ENCODE measurements at regions not wholly inside any gene's neighbourhood (a gene's known extent, or its start where the extent isn't known, plus 50 kb on each side); places are given as distances from the start of the nearest gene placed in this dataset.

DNA sequence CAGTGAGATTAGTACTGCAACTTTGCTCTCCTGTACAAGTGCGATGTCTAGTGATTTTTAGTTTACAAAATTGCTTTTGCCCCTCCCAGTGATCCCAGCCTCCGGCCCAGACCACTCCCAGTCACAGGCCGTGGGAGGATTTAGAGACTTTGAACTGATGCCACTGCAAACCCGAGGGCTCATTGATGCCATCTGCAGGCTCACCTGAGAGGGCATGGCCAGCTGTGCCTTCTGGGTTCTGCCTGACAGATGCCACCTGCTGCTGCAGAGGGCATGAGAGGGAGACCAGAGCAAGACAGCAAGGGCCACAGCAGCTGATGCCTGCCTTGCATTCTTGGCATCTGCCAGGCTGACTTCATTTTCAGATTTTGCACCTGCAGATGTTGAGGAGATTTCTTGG, 593.8 kb downstream of the CDK5RAP2 start:
- no peak for DNase-seq

- no peak for DNase-seq
Observed at GRCh38 chr9:119974026-119974425, 604.8 kb upstream of the BRINP1 start.

DNA sequence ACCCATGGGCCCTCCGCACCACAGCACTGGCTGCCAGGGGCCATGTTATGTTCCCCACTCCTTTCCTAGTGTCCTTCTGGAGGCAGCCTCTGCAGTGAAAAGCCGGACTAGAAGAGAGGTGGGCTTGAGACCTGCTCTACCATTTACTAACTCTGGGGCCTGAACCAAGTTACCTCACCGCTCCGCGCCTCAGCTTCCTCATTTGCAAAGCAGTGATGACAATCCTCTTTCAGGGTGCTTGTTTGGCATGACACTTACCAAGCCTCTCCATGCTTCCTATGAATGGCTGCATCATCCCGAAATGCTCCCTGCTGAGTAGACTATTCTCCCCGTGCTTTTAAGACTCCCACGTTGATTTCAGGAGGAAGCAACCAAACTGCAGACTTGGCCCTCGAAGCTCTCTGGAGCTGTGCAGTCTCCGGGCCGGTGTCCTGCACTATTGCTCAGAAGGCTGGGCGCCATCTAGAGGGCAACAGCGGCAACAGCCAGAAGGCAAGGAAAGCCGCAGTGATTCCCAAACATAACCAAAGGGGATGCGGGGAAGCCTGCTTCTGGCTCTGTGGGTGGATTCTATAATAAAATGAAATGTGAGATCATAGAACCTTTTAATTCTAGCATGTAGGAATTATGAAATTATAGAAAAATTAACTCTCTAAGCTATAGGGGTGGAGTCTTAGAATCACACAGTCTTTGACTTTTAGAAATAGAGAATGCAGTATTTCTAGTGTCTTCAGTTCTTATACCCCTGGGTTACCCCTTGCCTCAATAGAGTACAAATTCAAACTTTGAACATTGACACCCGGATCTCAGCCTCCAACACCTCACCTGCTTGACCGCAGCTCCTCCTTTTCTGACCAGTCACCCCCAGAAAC, 599.8 kb upstream of the BRINP1 start:
- DNase-seq = peak; percentile 66

DNA sequence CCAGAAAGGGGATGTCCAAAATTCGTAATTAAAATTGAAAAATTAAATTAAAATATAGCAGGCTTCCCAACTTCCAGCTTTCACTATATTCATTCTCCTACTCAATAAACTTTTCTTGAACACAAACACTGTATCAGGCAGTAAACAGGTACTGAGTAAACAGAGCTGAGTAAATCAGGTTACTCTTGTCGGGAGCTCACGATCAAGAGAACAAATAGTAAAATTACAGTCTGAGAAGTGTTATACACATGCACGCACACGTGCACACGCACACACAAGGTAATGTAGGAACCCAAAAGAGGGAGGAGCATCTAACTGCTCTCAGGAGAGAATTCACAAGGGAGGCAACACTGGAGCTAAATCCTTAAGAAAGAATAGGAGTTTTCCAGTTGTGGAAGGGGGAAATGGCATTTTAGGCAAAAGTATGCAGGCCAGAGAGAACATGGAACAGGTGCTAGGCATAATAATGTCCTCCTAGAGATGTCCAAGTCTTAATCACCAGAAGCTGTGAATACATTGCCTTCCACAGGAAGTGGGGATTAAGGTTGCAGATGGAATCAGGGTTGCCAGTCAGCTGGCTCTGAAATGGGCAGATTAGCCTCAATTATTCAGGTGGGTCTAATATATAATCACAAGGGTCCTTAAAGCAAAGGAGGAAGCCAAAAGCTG, 598.8 kb upstream of the BRINP1 start:
- DNase-seq = no peak

DNA sequence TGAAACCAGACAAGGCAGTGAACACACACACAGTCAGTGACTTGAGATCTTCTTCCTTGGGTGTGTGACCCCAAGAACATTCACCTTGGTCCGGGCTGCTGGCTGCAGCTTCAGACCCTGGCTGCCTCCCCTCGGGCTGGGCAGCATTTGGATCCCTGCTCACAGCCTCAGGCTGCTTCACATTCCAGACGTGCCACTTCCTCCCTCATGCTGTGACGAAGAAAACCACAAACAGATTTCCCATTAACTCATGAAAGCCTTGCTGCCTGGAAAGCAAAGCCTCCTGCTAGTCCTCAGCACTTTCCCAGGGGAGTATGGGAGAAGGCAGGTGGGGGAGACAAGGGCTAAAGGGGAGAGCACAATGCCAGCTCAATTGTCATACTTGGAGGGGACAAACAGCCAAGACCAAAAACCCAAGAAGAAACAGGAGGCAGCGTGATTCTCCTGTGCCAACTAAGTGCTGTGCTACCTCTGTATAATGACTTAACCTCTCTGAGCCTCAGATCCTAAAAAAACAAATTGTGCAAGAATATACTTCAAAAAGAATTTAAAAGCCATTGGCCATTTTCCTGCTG, 594.6 kb upstream of the BRINP1 start:
- peak; percentile 94 for DNase-seq

- peak; percentile 67 for DNase-seq
Observed at GRCh38 chr9:119963258-119963797, 594.1 kb upstream of the BRINP1 start.

GRCh38 chr9:119961774-119962424, 592.7 kb upstream of the BRINP1 start:
- DNase-seq = peak; percentile 28

DNA sequence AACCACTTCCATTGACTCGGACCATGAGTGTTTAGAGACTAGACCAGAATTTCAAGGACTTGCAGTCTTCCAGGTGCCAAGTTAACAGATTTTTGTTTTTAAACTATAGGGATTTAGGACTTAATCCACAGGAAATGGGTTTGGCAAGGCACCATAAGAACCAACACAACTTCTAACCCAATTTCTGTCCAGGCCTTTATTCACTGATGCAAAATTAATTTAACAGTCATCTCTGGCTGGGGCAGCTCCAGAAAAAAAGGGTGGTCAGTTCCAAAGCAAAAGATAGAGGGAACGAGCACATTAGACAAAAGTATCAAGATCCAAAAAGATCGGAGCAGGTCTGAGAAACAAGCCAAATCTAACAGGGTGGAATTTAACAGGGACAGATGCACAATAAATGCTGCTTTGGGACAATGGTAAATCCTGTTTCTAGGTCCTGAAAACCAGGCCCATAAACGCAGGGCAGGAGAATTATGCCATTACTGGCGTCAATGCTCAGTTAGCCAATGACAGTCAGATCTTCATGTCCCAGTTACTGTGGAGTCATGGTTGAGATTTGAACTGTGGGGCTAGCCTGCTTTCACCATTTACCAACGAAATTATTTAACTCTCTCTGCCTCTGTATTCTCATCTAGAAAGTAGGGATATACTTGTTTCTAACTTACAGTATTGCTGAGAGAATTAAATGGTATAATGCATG, 590.8 kb upstream of the BRINP1 start:
- no peak for DNase-seq

GRCh38 chr9:119956111-119956510, 586.9 kb upstream of the BRINP1 start:
- no peak for DNase-seq

DNA sequence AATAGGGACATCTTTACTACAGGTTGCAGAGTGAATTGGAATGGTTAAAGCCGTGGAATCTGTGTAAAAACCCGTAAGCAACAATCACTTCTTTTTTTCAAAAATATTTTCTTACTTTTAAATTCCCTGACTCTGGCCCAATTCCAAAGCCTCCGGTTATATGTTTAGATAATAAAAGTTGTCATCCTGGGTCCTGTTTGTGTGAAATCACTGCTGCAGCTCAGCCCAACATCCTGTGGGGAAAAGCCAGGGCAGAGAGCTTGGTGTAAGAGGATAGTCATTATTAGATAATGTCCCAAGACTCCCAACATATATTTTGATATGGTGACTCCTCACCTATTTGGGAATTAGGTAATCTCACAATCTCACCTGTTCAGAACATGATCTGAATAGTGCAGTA, 586.0 kb upstream of the BRINP1 start:
- DNase-seq = peak; percentile 16

DNA sequence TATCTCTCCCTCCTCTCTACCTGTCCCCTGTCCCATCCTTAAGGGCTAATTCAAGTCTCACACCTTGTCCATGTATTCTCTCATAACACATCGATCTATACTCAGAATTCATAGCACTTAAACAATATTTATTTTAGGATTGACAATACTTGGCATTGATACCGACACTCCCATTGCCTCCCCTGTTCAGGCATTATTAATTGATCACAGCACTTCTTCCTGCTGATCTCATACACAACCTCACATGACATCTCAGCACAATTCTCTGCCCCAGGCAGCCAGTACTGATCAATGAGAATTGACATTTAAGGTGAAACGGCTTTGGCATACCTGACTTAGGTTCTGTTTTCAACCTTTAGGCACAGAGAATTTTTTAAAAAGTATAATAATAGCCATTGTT, 582.4 kb upstream of the BRINP1 start:
- no peak for DNase-seq

GRCh38 chr9:119951090-119951489, 581.9 kb upstream of the BRINP1 start:
- peak; percentile 25 for DNase-seq

- no peak for DNase-seq
Observed at GRCh38 chr9:119945686-119946085, 576.5 kb upstream of the BRINP1 start.

GRCh38 chr9:119941091-119941490, 571.9 kb upstream of the BRINP1 start:
- no peak for DNase-seq

DNA sequence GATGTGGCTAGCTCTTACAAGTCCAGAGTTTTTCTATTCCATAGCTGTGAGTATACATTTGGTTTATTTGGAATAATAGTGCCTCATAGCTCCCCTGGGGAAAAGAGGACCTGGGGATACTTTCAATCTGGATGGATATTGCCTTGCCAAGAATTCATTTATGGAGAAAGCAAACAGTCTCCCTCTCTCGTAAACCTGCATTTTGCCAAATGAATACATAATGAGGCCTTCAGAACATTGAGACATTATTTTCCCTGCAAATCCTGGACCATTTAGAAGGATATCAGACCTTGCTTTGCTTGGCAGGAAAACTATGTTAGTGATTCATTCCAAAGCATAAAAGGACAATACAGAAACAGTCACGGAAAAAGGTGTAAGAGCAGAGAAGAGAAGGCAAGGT, 569.6 kb upstream of the BRINP1 start:
- no peak for DNase-seq

DNA sequence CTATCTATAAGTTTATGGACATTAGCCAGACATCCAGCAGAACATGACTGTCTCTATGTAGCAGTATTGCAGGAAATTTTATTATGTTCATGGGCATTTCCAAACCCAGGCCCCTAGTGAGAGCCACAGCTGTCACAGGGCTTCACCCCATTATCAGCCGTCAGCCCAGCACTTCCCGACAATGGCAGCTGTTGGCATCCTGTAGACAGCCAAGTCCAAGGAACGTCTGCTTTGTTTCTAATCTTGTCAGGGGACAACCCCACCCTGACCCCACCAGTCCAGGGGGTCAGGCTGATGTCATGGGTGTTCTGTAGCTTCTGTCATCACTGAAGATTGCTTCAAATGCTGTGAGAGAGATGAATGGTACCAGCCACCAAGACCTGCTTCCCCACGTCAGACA, 565.3 kb upstream of the BRINP1 start:
- no peak for DNase-seq

GRCh38 chr9:119933191-119933590, 564.0 kb upstream of the BRINP1 start:
- no peak for DNase-seq

DNA sequence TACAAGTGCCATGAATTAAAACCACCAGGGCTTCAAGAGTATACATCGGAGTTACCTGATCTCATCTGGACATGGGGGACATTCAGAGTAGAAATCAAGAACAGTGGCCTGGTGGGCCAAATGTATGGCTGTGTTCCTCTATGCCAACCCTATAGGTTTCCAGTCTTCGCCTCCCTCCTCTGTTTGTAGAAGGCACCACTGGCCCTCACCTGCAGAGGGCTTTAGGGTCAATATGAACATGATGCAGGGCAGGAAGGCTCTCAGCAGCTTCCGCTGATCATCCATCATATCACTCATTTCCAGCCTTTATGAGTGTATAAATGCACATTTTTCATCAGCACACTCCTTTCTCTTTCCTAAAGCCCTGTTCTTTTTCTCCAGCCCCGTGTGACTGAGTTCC, 555.5 kb upstream of the BRINP1 start:
- no peak for DNase-seq

GRCh38 chr9:119917175-119917574, 547.9 kb upstream of the BRINP1 start:
- no peak for DNase-seq

- DNase-seq = no peak
Observed at GRCh38 chr9:119907056-119907455, 537.8 kb upstream of the BRINP1 start.

DNA sequence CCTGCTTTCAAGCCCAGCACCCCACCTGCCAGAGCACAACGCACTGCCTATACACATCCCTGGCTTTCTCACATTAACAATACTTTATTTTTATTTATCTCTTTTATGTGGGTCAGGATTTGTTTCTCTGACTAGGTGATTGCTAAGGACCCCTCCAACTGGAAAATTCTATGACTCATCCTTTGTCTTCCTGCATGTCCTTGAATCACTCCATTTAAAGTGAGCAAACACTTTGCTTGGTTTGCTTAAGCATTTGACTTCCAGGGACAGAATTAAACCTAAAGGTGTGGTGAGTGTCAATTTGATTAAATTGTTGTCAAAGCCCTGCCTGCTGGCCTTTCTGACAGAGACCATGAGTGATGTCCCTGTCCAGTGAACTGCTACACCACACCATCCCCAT, 536.5 kb upstream of the BRINP1 start:
- no peak for DNase-seq

GRCh38 chr9:119903851-119904250, 534.6 kb upstream of the BRINP1 start:
- DNase-seq = no peak

DNA sequence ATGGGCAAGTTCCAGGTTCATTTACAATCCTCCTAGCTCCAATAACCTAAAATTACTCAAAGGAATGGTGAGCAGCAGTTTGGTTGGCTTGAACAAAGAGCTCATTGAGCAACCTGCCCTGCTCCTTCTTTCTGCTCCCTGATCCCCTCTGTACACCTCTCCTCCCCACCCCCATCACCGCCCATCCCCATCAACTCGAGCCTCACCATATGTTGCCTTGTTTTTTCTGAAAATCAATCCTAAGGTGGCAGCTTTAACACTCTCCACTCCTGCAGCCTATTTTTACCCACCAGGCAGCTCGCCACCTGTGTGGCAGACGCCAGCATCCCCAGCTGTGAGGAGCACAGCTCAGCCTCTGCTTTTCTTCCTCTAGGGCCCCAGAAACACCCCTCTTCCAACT, 533.4 kb upstream of the BRINP1 start:
- DNase-seq = no peak

All from EL (cell line).